Neural crest cell (in vitro differentiated cells): ENCODE measurements at regions not wholly inside any gene's neighbourhood (a gene's known extent, or its start where the extent isn't known, plus 50 kb on each side); places are given as distances from the start of the nearest gene placed in this dataset.

Source experiments
- DNase-seq: peaks from one replicate; pipeline ENCODE4 v3.0.0; 2021; ENCODE audit warnings: low read depth, mixed read lengths, low spot score
- H3K27ac Mint-ChIP-seq: one replicate; pipeline ENCODE4 v1.8.0; 2021; ENCODE audit warnings: mild to moderate bottlenecking, mixed read lengths; ENCODE audit not compliant: unreplicated experiment
- H3K27me3 Mint-ChIP-seq: 2 replicates; pipeline ENCODE4 v1.8.0; 2021; ENCODE audit warnings: low read depth, mild to moderate bottlenecking, mixed read lengths
- H3K36me3 Mint-ChIP-seq: 2 replicates; pipeline ENCODE4 v1.8.0; 2021; ENCODE audit warnings: low read depth, mild to moderate bottlenecking, mixed read lengths
- H3K4me1 Mint-ChIP-seq: 2 replicates; pipeline ENCODE4 v1.8.0; 2021; ENCODE audit warnings: mixed read lengths
- H3K4me3 Mint-ChIP-seq: one replicate; pipeline ENCODE4 v1.8.0; 2021; ENCODE audit warnings: mild to moderate bottlenecking, mixed read lengths
- H3K9me3 Mint-ChIP-seq: 2 replicates; pipeline ENCODE4 v1.8.0; 2021; ENCODE audit warnings: mixed read lengths
- TF ChIP-seq, protein P1 (sequence below): fragments of 200-600 bp; sonication (generic); conservative IDR thresholded peaks from 2 replicates; pipeline ENCODE4 v1.5.0; 2021; ENCODE audit warnings: antibody characterized with exemption, mild to moderate bottlenecking

- Mint-ChIP-seq H3K27ac (no peak overlapping the region), H3K9me3 (peaks cover 11% of the 10 kb centered on the region), H3K4me1 (peaks cover 11% of the 10 kb centered on the region), H3K27me3 (no peaks in the 10 kb centered on the region), H3K4me3 (no peak overlapping the region), H3K36me3 (peaks cover 8% of the 10 kb centered on the region)
- no peak for DNase-seq
- TF ChIP-seq, protein P1, sequence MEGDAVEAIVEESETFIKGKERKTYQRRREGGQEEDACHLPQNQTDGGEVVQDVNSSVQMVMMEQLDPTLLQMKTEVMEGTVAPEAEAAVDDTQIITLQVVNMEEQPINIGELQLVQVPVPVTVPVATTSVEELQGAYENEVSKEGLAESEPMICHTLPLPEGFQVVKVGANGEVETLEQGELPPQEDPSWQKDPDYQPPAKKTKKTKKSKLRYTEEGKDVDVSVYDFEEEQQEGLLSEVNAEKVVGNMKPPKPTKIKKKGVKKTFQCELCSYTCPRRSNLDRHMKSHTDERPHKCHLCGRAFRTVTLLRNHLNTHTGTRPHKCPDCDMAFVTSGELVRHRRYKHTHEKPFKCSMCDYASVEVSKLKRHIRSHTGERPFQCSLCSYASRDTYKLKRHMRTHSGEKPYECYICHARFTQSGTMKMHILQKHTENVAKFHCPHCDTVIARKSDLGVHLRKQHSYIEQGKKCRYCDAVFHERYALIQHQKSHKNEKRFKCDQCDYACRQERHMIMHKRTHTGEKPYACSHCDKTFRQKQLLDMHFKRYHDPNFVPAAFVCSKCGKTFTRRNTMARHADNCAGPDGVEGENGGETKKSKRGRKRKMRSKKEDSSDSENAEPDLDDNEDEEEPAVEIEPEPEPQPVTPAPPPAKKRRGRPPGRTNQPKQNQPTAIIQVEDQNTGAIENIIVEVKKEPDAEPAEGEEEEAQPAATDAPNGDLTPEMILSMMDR, result no peak
These were observed 119.8 kb downstream of the OAT start for GRCh38 chr10:124298891-124299290.

DNA sequence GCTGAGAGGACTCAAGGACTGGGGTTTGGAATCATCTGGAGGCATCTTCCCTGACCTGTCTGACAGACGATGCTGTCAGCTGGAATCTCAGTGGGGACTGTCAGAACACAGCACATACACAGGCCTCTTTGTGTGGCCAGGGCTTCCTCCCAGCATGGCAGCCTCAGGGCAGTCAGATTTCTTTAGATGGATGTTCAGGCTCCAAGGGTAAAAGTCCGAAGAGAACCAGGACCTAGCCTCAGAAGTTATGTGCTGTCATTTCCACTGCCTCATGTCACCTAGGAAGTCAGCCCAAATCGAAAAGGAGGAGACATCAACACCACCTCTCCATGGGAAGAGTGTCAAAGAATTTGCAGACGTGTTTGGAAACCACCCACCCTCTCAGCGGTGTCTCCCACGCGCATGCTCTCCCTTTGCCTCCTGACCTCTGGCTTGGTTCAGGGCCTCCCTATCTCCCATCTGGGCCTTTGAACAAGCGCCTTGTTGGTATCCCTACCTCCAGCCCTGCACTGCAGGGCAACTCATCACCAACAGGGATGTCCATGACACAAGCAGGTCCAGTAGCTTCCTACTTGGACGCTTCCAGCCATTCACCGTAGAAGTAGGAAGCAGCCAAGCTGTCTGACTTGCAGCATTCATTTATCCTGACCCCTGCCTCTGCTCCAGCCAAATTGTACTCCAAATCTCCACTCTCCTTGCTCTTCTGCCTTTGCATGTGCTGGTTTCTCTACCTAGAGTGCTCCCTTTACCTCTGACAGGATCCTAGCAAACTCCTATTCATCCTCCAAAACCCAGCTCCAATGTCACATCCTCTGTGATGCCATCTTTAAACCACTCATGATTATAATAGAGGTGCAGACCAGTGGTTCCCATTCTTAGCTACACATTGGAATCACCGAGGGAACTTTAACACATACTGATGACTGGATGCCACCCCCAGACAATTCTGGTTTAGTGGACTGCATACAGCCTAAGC is 121.6 kb downstream of the OAT start:
- H3K36me3 Mint-ChIP-seq, result peaks cover 8% of the 10 kb centered on the region
- H3K27ac Mint-ChIP-seq, result no peak overlapping the region
- H3K4me3 Mint-ChIP-seq, result no peak overlapping the region
- H3K9me3 Mint-ChIP-seq, result peaks cover 11% of the 10 kb centered on the region
- TF ChIP-seq, protein P1, result no peak
- H3K27me3 Mint-ChIP-seq, result no peaks in the 10 kb centered on the region
- no peak for DNase-seq
- peaks cover 11% of the 10 kb centered on the region for H3K4me1 Mint-ChIP-seq

GRCh38 chr10:124296121-124296812 is 122.5 kb downstream of the OAT start:
- Mint-ChIP-seq H3K9me3 (peaks cover 9% of the 10 kb centered on the region), H3K36me3 (peaks cover 8% of the 10 kb centered on the region), H3K27ac (no peak overlapping the region), H3K27me3 (no peaks in the 10 kb centered on the region), H3K4me1 (peaks cover 11% of the 10 kb centered on the region), H3K4me3 (no peak overlapping the region)
- DNase-seq, result no peak
- TF ChIP-seq, protein P1, result no peak

GRCh38 chr10:124294811-124295770 is 123.6 kb downstream of the OAT start:
- TF ChIP-seq, protein P1, result no peak
- no peaks in the 10 kb centered on the region for H3K9me3 Mint-ChIP-seq

More at GRCh38 chr10:124294811-124295770, 123.6 kb downstream of the OAT start:
- Mint-ChIP-seq H3K4me1 (peaks cover 19% of the 10 kb centered on the region), H3K27ac (no peak overlapping the region), H3K4me3 (no peak overlapping the region), H3K27me3 (no peaks in the 10 kb centered on the region), H3K36me3 (no peaks in the 10 kb centered on the region)
- DNase-seq, result no peak
